ENCODE measurements at regions not wholly inside any gene's neighbourhood (a gene's known extent, or its start where the extent isn't known, plus 50 kb on each side); places are given as distances from the start of the nearest gene placed in this dataset.

DNA sequence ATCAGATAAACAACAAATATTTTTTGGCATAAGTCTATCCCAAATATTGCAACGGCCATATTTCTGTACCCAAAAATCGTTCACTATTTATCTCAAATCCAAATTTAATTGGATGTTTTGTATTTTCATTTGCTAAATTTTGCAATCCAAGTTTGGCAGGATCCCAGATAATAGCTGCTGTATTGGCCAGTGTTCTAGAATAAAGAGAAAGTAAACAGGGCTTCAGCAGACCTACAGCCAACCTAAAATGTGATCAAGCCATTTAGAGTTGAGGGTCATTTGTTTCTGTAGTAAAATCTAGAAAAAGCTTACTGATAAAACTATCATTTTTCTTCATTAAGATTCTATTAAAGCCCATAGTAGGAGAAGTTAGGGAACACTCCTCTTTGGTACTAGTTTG lies 506.6 kb upstream of the PTBP2 start:
- TF ChIP-seq, protein P1, sequence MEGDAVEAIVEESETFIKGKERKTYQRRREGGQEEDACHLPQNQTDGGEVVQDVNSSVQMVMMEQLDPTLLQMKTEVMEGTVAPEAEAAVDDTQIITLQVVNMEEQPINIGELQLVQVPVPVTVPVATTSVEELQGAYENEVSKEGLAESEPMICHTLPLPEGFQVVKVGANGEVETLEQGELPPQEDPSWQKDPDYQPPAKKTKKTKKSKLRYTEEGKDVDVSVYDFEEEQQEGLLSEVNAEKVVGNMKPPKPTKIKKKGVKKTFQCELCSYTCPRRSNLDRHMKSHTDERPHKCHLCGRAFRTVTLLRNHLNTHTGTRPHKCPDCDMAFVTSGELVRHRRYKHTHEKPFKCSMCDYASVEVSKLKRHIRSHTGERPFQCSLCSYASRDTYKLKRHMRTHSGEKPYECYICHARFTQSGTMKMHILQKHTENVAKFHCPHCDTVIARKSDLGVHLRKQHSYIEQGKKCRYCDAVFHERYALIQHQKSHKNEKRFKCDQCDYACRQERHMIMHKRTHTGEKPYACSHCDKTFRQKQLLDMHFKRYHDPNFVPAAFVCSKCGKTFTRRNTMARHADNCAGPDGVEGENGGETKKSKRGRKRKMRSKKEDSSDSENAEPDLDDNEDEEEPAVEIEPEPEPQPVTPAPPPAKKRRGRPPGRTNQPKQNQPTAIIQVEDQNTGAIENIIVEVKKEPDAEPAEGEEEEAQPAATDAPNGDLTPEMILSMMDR (IDR thresholded peaks at IDR 0.05): no peak
- TF ChIP-seq POLR2A (IDR thresholded peaks at IDR 0.05): no peak
- TF ChIP-seq EP300 (IDR thresholded peaks at IDR 0.05; ENCODE audit: low read depth): no peak
